Spleen (tissue), 11 donors: ENCODE measurements at regions not wholly inside any gene's neighbourhood (a gene's known extent, or its start where the extent isn't known, plus 50 kb on each side); places are given as distances from the start of the nearest gene placed in this dataset.

Source experiments
- DNase-seq: peaks from one replicate; pipeline ENCODE4 v3.0.0-alpha.2; 2020
- H3K27ac ChIP-seq, 8 donors: fragments of 200-600 bp; sonication (generic) in 7 of 8; 1 replicate in 4 of 8; 2 replicates in 4 of 8; pipeline versions ENCODE4 v1.5.0 to v1.8.0; 2016 to 2021; ENCODE audit warnings: inconsistent platforms in 4 of 8, mild to moderate bottlenecking in 4 of 8, moderate library complexity in 1 of 8
- H3K27me3 ChIP-seq, 7 donors: fragments of 200-600 bp; sonication (generic) in 6 of 7; replicated peaks in 1 of 7; 1 replicate in 4 of 7; 2 replicates in 3 of 7; pipeline versions ENCODE4 v1.5.0 to v1.8.0; 2016 to 2021; ENCODE audit warnings: inconsistent platforms in 3 of 7, mild to moderate bottlenecking in 1 of 7
- H3K36me3 ChIP-seq, 6 donors: fragments of 200-600 bp; sonication (generic) in 5 of 6; 1 replicate in 4 of 6; 2 replicates in 2 of 6; pipeline versions ENCODE4 v1.5.0 to v1.8.0; 2016 to 2021; ENCODE audit warnings: inconsistent platforms in 2 of 6
- H3K4me1 ChIP-seq, 6 donors: fragments of 200-600 bp; sonication (generic) in 5 of 6; 1 replicate in 3 of 6; 2 replicates in 3 of 6; pipeline versions ENCODE4 v1.5.0 to v1.8.0; 2016 to 2021; ENCODE audit warnings: inconsistent platforms in 3 of 6
- H3K4me3 ChIP-seq, 8 donors: fragments of 200-600 bp; sonication (generic) in 7 of 8; 1 replicate in 4 of 8; 2 replicates in 4 of 8; pipeline versions ENCODE4 v1.5.0 to v1.8.0; 2016 to 2021; ENCODE audit warnings: inconsistent platforms in 4 of 8, mild to moderate bottlenecking in 4 of 8, moderate library complexity in 2 of 8
- H3K9me3 ChIP-seq, 8 donors: fragments of 200-600 bp; sonication (generic) in 7 of 8; 1 replicate in 4 of 8; 2 replicates in 4 of 8; pipeline versions ENCODE4 v1.5.0 to v1.8.0; 2016 to 2021; ENCODE audit warnings: inconsistent platforms in 4 of 8
- POLR2A ChIP-seq, 3 donors: fragments of 450-650 bp; IDR thresholded peaks; one replicate each; pipeline ENCODE4 v1.5.1; 2017; ENCODE audit warnings: antibody characterized with exemption in 3 of 3, mild to moderate bottlenecking in 1 of 3
- POLR2AphosphoS5 ChIP-seq, 3 donors: sonication (generic); formaldehyde crosslinking; IDR thresholded peaks; one replicate each; pipeline ENCODE4 v1.5.1; 2017; ENCODE audit warnings: antibody characterized with exemption in 3 of 3
- WGBS, 5 donors: extraction: QIAGEN DNeasy Blood & Tissue Kit in 3 of 5; methylation state at CpG; one replicate each; pipeline versions ENCODE4 v1.1.5 to v1.1.7; 2013 to 2018; 5-methylcytosine and 5-hydroxymethylcytosine counted together
- intact Hi-C: fragments of 100-400 bp; cut with DNase I; formaldehyde crosslinking; loops from one replicate; pipeline ENCODE4 v1.15.0; 2023; ENCODE audit warnings: low total_unique reads
- small RNA-seq, 4 donors: library from RNA; depleted of rRNA; stranded (forward); fragments of <200 nt; gene quantifications; one replicate each; pipeline ENCODE3, GENCODE V24; 2016
- TF ChIP-seq, protein P1 (sequence below), 11 experiments: fragments of 200-600 bp in 7 of 11; fragments of 450-650 bp in 4 of 11; sonication (generic) in 4 of 11; IDR thresholded peaks in 8 of 11; conservative IDR thresholded peaks in 3 of 11; 1 replicate in 7 of 11; 2 replicates in 4 of 11; pipeline versions ENCODE4 v1.4.0 to v1.8.0; 2016 to 2021; ENCODE audit warnings: antibody characterized with exemption in 11 of 11, inconsistent platforms in 4 of 11, mild to moderate bottlenecking in 1 of 11
- donor health status: healthy with polysubstance abuse.
- donor health status: DM: no; HTN: no; CAD: no; lungs with moderate emphysema.
- donor health status: DM: no; HTN: no; CAD: no.
- donor health status: Bipolar disorder and iron deficiency.
- donor health status: healthy.
- donor health status: DM: no; HTN: no; CAD: no.
- donor health status: DM: yes; HTN: yes; CAD: no.

DNA sequence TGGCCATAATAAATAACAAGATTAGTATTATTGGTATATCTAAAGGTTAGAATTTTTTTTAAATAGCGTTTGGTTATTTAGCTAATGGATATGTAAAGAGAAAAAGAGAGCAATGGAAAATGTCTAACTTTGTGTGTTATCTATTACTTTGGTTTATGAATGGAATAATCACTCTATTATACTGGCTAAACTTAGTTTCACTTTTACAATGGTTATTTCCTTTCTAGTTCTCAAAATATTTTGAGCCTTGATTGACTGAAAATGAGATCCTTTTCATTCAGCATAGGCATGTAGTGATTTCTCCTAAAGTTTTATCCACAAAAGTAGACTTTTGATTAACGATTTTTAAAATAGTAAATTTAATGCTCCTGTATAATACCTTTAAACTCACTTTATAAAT, 51.6 kb upstream of the MLIP start:
- Histone ChIP-seq H3K36me3 (no peaks in the 10 kb centered on the region), H3K27me3 (no peaks in the 10 kb centered on the region), H3K27ac (no peak overlapping the region), H3K4me3 (no peak overlapping the region), H3K4me1 (no peaks in the 10 kb centered on the region), H3K9me3 (no peaks in the 10 kb centered on the region)
- DNase-seq: no peak
- TF ChIP-seq, protein P1, sequence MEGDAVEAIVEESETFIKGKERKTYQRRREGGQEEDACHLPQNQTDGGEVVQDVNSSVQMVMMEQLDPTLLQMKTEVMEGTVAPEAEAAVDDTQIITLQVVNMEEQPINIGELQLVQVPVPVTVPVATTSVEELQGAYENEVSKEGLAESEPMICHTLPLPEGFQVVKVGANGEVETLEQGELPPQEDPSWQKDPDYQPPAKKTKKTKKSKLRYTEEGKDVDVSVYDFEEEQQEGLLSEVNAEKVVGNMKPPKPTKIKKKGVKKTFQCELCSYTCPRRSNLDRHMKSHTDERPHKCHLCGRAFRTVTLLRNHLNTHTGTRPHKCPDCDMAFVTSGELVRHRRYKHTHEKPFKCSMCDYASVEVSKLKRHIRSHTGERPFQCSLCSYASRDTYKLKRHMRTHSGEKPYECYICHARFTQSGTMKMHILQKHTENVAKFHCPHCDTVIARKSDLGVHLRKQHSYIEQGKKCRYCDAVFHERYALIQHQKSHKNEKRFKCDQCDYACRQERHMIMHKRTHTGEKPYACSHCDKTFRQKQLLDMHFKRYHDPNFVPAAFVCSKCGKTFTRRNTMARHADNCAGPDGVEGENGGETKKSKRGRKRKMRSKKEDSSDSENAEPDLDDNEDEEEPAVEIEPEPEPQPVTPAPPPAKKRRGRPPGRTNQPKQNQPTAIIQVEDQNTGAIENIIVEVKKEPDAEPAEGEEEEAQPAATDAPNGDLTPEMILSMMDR (IDR thresholded peaks at IDR 0.05 in 8 of 11, conservative IDR thresholded peaks at IDR 0.05 in 3 of 11): no peak
- no peak for TF ChIP-seq POLR2A (IDR thresholded peaks at IDR 0.05)
- TF ChIP-seq POLR2AphosphoS5 (IDR thresholded peaks at IDR 0.05): no peak
- whole genome bisulfite sequencing, 5 donors: 72 to 88% (median 83%) methylated on average over 2 of the region's 2 CpGs
- intact Hi-C loops: no loop called here

DNA sequence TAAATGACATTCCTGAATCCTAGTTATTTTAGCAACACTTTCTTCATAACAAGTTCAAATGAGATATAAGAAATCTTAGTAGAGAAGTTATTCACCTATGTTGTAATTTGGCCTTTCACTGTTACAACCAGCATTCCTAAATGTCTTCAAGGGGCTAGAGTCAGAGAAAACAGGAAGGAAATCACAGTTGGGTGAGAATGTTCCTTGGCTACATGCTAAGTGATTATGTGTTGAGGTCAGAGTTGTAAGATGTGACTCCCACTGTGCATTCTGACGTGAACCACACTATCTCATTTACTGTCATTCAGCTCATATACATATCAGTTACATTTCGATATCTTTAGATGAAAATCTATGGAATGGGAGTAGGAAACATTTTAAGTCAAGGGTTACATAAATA, 51.0 kb upstream of the MLIP start:
- no peaks in the 10 kb centered on the region for H3K9me3 ChIP-seq
- no peak for TF ChIP-seq POLR2AphosphoS5 (IDR thresholded peaks at IDR 0.05)
- TF ChIP-seq, protein P1 (IDR thresholded peaks at IDR 0.05 in 8 of 11, conservative IDR thresholded peaks at IDR 0.05 in 3 of 11): no peak
- no peak for TF ChIP-seq POLR2A (IDR thresholded peaks at IDR 0.05)

More for the DNA sequence above, 51.0 kb upstream of the MLIP start:
- intact Hi-C loops: no loop called here
- Histone ChIP-seq H3K4me3 (no peak overlapping the region), H3K36me3 (no peaks in the 10 kb centered on the region), H3K27ac (no peak overlapping the region), H3K27me3 (no peaks in the 10 kb centered on the region), H3K4me1 (no peaks in the 10 kb centered on the region)
- DNase-seq: no peak
- WGBS, 5 donors: 35 to 60% (median 52%) methylated on average over 2 of the region's 2 CpGs

Small RNAs in the stretch of these regions (small RNA-seq; reads per million reads assigned to genes)
- gene ERHP2: 0 reads per million in 4 donors
